ENCODE measurements at regions not wholly inside any gene's neighbourhood (a gene's known extent, or its start where the extent isn't known, plus 50 kb on each side); places are given as distances from the start of the nearest gene placed in this dataset.

DNA sequence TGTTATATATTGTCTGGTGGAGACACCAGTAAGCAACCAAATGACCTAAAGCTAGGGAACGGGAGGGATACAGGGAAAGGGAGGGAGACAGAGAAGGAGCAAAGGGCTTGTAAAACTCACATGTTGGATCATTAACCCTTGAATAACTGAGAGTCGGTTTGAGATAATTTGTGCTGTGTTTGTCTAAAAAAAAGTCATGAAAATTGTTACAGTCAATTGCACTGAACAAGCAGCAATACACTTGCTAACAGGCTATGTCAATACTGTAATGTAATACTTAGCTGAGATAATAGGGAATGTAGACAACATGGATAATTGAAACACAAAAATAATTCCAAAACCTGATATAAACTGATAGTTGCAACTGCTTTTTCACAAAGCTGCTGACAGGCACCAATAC, 71.3 kb upstream of the ZNF521 start:
- Histone ChIP-seq H3K9me3 (no peaks in the 10 kb centered on the region), H3K4me3 (no peak overlapping the region), H3K27me3 (no peaks in the 10 kb centered on the region), H3K36me3 (no peaks in the 10 kb centered on the region), H3K27ac (no peak overlapping the region), H3K4me1 (no peaks in the 10 kb centered on the region)
- TF ChIP-seq, protein P1, sequence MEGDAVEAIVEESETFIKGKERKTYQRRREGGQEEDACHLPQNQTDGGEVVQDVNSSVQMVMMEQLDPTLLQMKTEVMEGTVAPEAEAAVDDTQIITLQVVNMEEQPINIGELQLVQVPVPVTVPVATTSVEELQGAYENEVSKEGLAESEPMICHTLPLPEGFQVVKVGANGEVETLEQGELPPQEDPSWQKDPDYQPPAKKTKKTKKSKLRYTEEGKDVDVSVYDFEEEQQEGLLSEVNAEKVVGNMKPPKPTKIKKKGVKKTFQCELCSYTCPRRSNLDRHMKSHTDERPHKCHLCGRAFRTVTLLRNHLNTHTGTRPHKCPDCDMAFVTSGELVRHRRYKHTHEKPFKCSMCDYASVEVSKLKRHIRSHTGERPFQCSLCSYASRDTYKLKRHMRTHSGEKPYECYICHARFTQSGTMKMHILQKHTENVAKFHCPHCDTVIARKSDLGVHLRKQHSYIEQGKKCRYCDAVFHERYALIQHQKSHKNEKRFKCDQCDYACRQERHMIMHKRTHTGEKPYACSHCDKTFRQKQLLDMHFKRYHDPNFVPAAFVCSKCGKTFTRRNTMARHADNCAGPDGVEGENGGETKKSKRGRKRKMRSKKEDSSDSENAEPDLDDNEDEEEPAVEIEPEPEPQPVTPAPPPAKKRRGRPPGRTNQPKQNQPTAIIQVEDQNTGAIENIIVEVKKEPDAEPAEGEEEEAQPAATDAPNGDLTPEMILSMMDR (IDR thresholded peaks at IDR 0.05): no peak
- DNase-seq (ENCODE audit: low spot score): no peak

DNA sequence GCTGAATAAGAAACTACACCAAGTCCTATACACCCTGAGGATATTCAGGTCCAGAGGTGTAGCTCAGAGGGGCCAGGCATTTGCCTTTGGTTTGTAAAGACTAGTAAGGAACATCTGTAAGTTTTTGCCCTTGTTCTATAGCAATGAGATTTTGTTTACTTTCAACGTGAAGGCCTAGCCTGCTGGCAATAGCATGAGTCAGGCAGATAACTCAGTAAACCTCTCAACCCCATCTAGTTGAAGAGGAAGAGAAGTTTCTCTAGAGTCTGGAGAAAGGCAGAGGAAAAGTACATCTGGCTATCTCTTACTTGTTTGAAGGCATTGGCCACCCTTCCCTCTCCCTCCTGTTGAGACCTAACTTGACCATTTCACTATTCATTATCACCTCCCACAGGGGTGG, 70.3 kb upstream of the ZNF521 start:
- Histone ChIP-seq H3K36me3 (no peaks in the 10 kb centered on the region), H3K27me3 (no peaks in the 10 kb centered on the region), H3K27ac (no peak overlapping the region), H3K9me3 (no peaks in the 10 kb centered on the region), H3K4me1 (no peaks in the 10 kb centered on the region), H3K4me3 (no peak overlapping the region)
- TF ChIP-seq, protein P1 (IDR thresholded peaks at IDR 0.05): no peak
- no peak for DNase-seq (ENCODE audit: low spot score)

DNA sequence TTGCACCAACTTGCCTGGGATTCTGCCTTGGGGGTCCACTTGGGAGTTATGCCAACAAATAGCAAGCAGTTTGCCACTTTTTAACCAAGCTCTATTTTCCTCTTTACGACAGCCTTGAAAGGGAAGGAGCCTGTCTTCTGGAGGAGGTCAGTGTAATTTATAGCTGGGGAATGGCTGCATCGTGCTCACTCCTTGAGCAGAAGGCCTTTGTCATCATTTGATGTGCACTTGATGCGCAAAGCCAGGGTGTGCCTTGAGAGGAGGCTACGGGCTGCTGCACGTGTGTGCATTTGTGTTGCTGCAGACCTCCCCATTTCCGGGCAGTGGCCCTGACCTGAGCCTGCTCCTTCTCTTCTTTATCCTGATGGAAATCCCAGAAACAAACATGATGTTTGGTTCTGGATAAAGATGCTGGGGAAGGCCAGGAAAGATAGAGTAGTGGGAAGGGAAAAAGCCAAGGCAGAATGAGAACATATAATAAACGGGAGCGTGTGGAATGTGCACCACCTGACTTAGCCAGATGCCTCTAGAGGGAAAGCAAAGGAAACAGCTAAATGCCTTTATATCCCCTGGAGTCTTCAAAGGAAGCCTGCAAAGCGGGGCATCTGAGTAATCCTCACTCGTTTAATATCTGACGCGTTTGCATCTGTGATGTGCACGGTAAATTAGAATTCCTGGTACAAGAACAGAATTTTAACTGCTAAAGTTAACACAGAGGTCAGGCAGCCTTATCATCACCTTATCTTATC, 68.3 kb upstream of the ZNF521 start:
- H3K36me3 ChIP-seq: no peaks in the 10 kb centered on the region
- H3K27ac ChIP-seq: no peak overlapping the region
- no peak for DNase-seq (ENCODE audit: low spot score)
- H3K4me1 ChIP-seq: no peaks in the 10 kb centered on the region
- TF ChIP-seq, protein P1 (IDR thresholded peaks at IDR 0.05): no peak
- H3K9me3 ChIP-seq: no peaks in the 10 kb centered on the region
- H3K4me3 ChIP-seq: no peak overlapping the region
- H3K27me3 ChIP-seq: no peaks in the 10 kb centered on the region

DNA sequence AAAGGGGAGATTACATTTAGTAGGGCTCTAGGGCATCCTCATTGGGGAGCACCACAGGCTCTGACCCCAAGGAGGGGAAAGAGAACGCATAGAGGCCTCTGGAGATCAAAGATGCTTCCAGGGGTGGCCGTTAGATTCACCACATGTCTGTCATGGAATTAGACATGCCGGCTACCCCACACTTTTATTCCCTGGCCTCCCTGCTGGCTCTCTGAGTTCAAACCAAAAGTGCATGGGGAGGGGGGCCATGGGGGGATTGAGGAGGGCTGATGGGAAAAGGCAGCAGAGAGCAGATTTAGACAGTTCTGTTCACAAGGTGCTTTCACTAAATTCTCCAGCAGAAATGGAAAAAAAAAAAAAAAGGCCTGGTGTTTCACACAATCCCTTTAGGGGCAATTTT, 64.4 kb upstream of the ZNF521 start:
- Histone ChIP-seq H3K36me3 (no peaks in the 10 kb centered on the region), H3K27ac (no peak overlapping the region), H3K9me3 (no peaks in the 10 kb centered on the region), H3K27me3 (no peaks in the 10 kb centered on the region), H3K4me3 (no peak overlapping the region), H3K4me1 (no peaks in the 10 kb centered on the region)
- DNase-seq (ENCODE audit: low spot score): no peak
- TF ChIP-seq, protein P1 (IDR thresholded peaks at IDR 0.05): no peak

DNA sequence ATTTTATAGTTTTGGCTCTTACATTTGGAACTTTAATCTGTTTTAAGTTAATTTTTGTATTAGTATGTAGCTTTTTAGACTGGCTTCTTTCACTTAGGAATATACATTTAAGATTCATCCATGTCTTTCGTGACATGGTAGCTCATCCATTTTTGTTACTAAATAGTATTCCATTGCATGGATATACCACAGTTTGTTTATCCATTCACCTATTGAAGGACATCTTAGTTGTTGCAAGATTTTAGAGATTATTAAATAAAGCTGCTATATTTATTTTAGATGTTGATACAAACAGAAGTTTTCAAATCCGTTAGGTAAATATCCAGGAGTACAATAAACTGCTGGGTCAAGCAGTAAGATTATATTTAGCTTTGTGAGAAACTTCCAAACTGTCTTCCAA, 58.0 kb upstream of the ZNF521 start:
- Histone ChIP-seq H3K36me3 (no peaks in the 10 kb centered on the region), H3K9me3 (no peaks in the 10 kb centered on the region), H3K27ac (no peak overlapping the region), H3K27me3 (no peaks in the 10 kb centered on the region), H3K4me1 (no peaks in the 10 kb centered on the region), H3K4me3 (no peak overlapping the region)
- no peak for DNase-seq (ENCODE audit: low spot score)
- TF ChIP-seq, protein P1 (IDR thresholded peaks at IDR 0.05): no peak

DNA sequence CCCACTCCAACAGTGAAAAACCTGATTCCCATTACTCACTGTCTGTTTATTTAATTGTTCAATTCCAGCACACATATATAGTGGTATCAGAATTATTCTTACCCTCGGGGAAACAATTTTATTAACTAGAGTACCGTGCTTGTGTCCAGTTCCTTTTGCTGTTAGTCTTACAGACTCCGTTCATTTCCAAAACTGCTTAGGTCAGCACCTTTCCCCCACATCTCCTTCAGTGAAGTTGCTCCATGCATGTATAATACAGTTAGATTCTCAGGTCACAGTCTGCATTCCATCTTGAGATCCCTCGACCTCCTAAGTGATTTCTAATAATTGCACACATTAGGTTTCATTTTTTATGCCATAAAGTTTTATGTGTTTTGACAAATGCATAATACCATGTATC, 56.3 kb upstream of the ZNF521 start:
- Histone ChIP-seq H3K4me1 (no peaks in the 10 kb centered on the region), H3K27me3 (no peaks in the 10 kb centered on the region), H3K4me3 (no peak overlapping the region), H3K9me3 (no peaks in the 10 kb centered on the region), H3K36me3 (no peaks in the 10 kb centered on the region), H3K27ac (no peak overlapping the region)
- no peak for DNase-seq (ENCODE audit: low spot score)
- TF ChIP-seq, protein P1 (IDR thresholded peaks at IDR 0.05): no peak
